ENCODE measurements at regions not wholly inside any gene's neighbourhood (a gene's known extent, or its start where the extent isn't known, plus 50 kb on each side); places are given as distances from the start of the nearest gene placed in this dataset.
"Not testable (repeated sequence)": the region's sequence is repeated elsewhere in the genome, so short reads cannot be mapped to it uniquely, and the experiment has no call there.

GRCh38 chr4:141356963-141357335 is 136.3 kb downstream of the ZNF330 start:
- H3K4me1 ChIP-seq (ENCODE audit: control insufficient read depth in 2 of 3, insufficient read depth in 2 of 3, low read depth in 1 of 3, low read length in 3 of 3): peaks cover 0 to 8% (median 0%) of the 10 kb centered on the region in 3 donors
- H3K27ac ChIP-seq (ENCODE audit: low read depth in 2 of 2, low read length in 2 of 2): no peak overlapping the region
- intact Hi-C loops (cut with DNase I): no loop called here
- H3K36me3 ChIP-seq (ENCODE audit: control insufficient read depth in 2 of 3, insufficient read depth in 3 of 3, low read length in 3 of 3): no peaks in the 10 kb centered on the region
- DNase-seq (peak in 1 of 5 donors; percentile 15), FAIRE-seq (no peak)
- no peak for TF ChIP-seq CTCF (IDR thresholded peaks at IDR 0.05; ENCODE audit: borderline replicate concordance, extremely low read depth, insufficient read depth)
- H3K4me3 ChIP-seq (ENCODE audit: low read length in 3 of 3): no peak overlapping the region
- H3K27me3 ChIP-seq (ENCODE audit: control insufficient read depth, insufficient read depth, low read length): no peaks in the 10 kb centered on the region
- no peaks in the 10 kb centered on the region for H3K9me3 ChIP-seq (ENCODE audit: control insufficient read depth in 2 of 3, insufficient read depth in 1 of 3, low read length in 3 of 3)
- no peak overlapping the region for H3K9ac ChIP-seq (ENCODE audit: low read length in 3 of 3)

GRCh38 chr4:141368241-141368640 is 147.5 kb downstream of the ZNF330 start:
- H3K4me3 ChIP-seq (ENCODE audit: low read length in 3 of 3); FAIRE-seq; H3K27me3 ChIP-seq (ENCODE audit: control insufficient read depth, insufficient read depth, low read length); H3K27ac ChIP-seq (ENCODE audit: low read depth in 2 of 2, low read length in 2 of 2); intact Hi-C loops (cut with DNase I); H3K9ac ChIP-seq (ENCODE audit: low read length in 3 of 3); H3K36me3 ChIP-seq (ENCODE audit: control insufficient read depth in 2 of 3, insufficient read depth in 3 of 3, low read length in 3 of 3); H3K9me3 ChIP-seq (ENCODE audit: control insufficient read depth in 2 of 3, insufficient read depth in 1 of 3, low read length in 3 of 3); H3K4me1 ChIP-seq (ENCODE audit: control insufficient read depth in 2 of 3, insufficient read depth in 2 of 3, low read depth in 1 of 3, low read length in 3 of 3): not testable (repeated sequence)
- peak in 1 of 5 donors; percentile 52 for DNase-seq

- H3K4me1 ChIP-seq (ENCODE audit: control insufficient read depth in 2 of 3, insufficient read depth in 2 of 3, low read depth in 1 of 3, low read length in 3 of 3): no peaks in the 10 kb centered on the region
- FAIRE-seq: no peak
- no peak for TF ChIP-seq CTCF (IDR thresholded peaks at IDR 0.05; ENCODE audit: borderline replicate concordance, extremely low read depth, insufficient read depth)
- H3K9me3 ChIP-seq (ENCODE audit: control insufficient read depth in 2 of 3, insufficient read depth in 1 of 3, low read length in 3 of 3): no peaks in the 10 kb centered on the region
- no peaks in the 10 kb centered on the region for H3K36me3 ChIP-seq (ENCODE audit: control insufficient read depth in 2 of 3, insufficient read depth in 3 of 3, low read length in 3 of 3)
- H3K9ac ChIP-seq (ENCODE audit: low read length in 3 of 3): no peak overlapping the region
- no peaks in the 10 kb centered on the region for H3K27me3 ChIP-seq (ENCODE audit: control insufficient read depth, insufficient read depth, low read length)
- intact Hi-C loops (cut with DNase I): no loop called here
- no peak overlapping the region for H3K27ac ChIP-seq (ENCODE audit: low read depth in 2 of 2, low read length in 2 of 2)
- no peak overlapping the region for H3K4me3 ChIP-seq (ENCODE audit: low read length in 3 of 3)
- DNase-seq: no peak
Measured at GRCh38 chr4:141371206-141371605, 150.5 kb downstream of the ZNF330 start.

- no peak overlapping the region for H3K27ac ChIP-seq (ENCODE audit: low read depth in 2 of 2, low read length in 2 of 2)
- no peaks in the 10 kb centered on the region for H3K27me3 ChIP-seq (ENCODE audit: control insufficient read depth, insufficient read depth, low read length)
- no peaks in the 10 kb centered on the region for H3K4me1 ChIP-seq (ENCODE audit: control insufficient read depth in 2 of 3, insufficient read depth in 2 of 3, low read depth in 1 of 3, low read length in 3 of 3)
- no peak for DNase-seq
- no peak for FAIRE-seq
- H3K9ac ChIP-seq (ENCODE audit: low read length in 3 of 3): no peak overlapping the region
- H3K36me3 ChIP-seq (ENCODE audit: control insufficient read depth in 2 of 3, insufficient read depth in 3 of 3, low read length in 3 of 3): no peaks in the 10 kb centered on the region
- H3K4me3 ChIP-seq (ENCODE audit: low read length in 3 of 3): no peak overlapping the region
- no peak for TF ChIP-seq CTCF (IDR thresholded peaks at IDR 0.05; ENCODE audit: borderline replicate concordance, extremely low read depth, insufficient read depth)
- intact Hi-C loops (cut with DNase I): no loop called here
- no peaks in the 10 kb centered on the region for H3K9me3 ChIP-seq (ENCODE audit: control insufficient read depth in 2 of 3, insufficient read depth in 1 of 3, low read length in 3 of 3)
Measured at GRCh38 chr4:141375855-141376254, 155.2 kb downstream of the ZNF330 start.
